ENCODE measurements at regions not wholly inside any gene's neighbourhood (a gene's known extent, or its start where the extent isn't known, plus 50 kb on each side); places are given as distances from the start of the nearest gene placed in this dataset.

GRCh38 chrX:87370865-87371264 is 146.7 kb upstream of the KLHL4 start:
- no peak for TF ChIP-seq CTCF (IDR thresholded peaks at IDR 0.05)
- no peak for TF ChIP-seq POLR2A (IDR thresholded peaks at IDR 0.05)
- no peak for TF ChIP-seq POLR2AphosphoS5 (IDR thresholded peaks at IDR 0.05)
